Suprapubic skin (tissue), 4 donors: ENCODE measurements at regions not wholly inside any gene's neighbourhood (a gene's known extent, or its start where the extent isn't known, plus 50 kb on each side); places are given as distances from the start of the nearest gene placed in this dataset.

Source experiments
- DNase-seq, 2 donors: peaks; one replicate each; pipeline ENCODE4 v3.0.0-alpha.2; 2019; ENCODE audit warnings: low spot score in 2 of 2
- H3K27ac ChIP-seq: fragments of 200-600 bp; sonication (generic); one replicate; pipeline ENCODE4 v1.5.1; 2019
- H3K27me3 ChIP-seq: fragments of 200-600 bp; sonication (generic); one replicate; pipeline ENCODE4 v1.5.1; 2019
- H3K36me3 ChIP-seq: fragments of 200-600 bp; sonication (generic); one replicate; pipeline ENCODE4 v1.5.1; 2019
- H3K4me1 ChIP-seq: fragments of 200-600 bp; sonication (generic); one replicate; pipeline ENCODE4 v1.5.1; 2019
- H3K4me3 ChIP-seq: fragments of 200-600 bp; sonication (generic); one replicate; pipeline ENCODE4 v1.5.1; 2019; ENCODE audit warnings: mild to moderate bottlenecking
- H3K9me3 ChIP-seq: fragments of 200-600 bp; sonication (generic); one replicate; pipeline ENCODE4 v1.5.1; 2019
- CTCF ChIP-seq, 2 donors: fragments of 200-600 bp in 1 of 2; fragments of 450-650 bp in 1 of 2; sonication (generic) in 1 of 2; IDR thresholded peaks; one replicate each; pipeline ENCODE4 v1.5.1; 2016 to 2019; ENCODE audit warnings: antibody characterized with exemption in 2 of 2, mild to moderate bottlenecking in 1 of 2, moderate library complexity in 1 of 2
- EP300 ChIP-seq: sonication (generic); formaldehyde crosslinking; IDR thresholded peaks from one replicate; pipeline ENCODE4 v1.6.1; 2017; ENCODE audit warnings: antibody characterized with exemption
- POLR2A ChIP-seq, 2 donors: fragments of 450-650 bp; IDR thresholded peaks; one replicate each; pipeline ENCODE4 v1.6.1; 2017; ENCODE audit warnings: antibody characterized with exemption in 2 of 2, mild to moderate bottlenecking in 2 of 2, moderate library complexity in 2 of 2
- POLR2AphosphoS5 ChIP-seq, 3 donors: sonication (generic); formaldehyde crosslinking; IDR thresholded peaks; one replicate each; pipeline ENCODE4 v1.6.1; 2017; ENCODE audit warnings: antibody characterized with exemption in 3 of 3
- WGBS: methylation state at CpG from one replicate; pipeline ENCODE4 v1.1.5; 2018; 5-methylcytosine and 5-hydroxymethylcytosine counted together

- no peak for TF ChIP-seq POLR2AphosphoS5 (IDR thresholded peaks at IDR 0.05)
- TF ChIP-seq EP300: no peak
- TF ChIP-seq POLR2A (IDR thresholded peaks at IDR 0.05): no peak
- TF ChIP-seq CTCF (IDR thresholded peaks at IDR 0.05): no peak
- no peaks in the 10 kb centered on the region for H3K27me3 ChIP-seq
- no peaks in the 10 kb centered on the region for H3K36me3 ChIP-seq
- H3K27ac ChIP-seq: no peak overlapping the region
- no peak overlapping the region for H3K4me3 ChIP-seq
- H3K4me1 ChIP-seq: no peaks in the 10 kb centered on the region
- WGBS: 84% methylated on average over 2 of the region's 2 CpGs
- no peaks in the 10 kb centered on the region for H3K9me3 ChIP-seq
- DNase-seq: no peak
These were observed 568.3 kb downstream of the KIF20B start for GRCh38 chr10:90269699-90270098.

- DNase-seq: no peak
- TF ChIP-seq CTCF (IDR thresholded peaks at IDR 0.05): no peak
- no peak for TF ChIP-seq POLR2A (IDR thresholded peaks at IDR 0.05)
- no peak for TF ChIP-seq POLR2AphosphoS5 (IDR thresholded peaks at IDR 0.05)
- TF ChIP-seq EP300: no peak
- no peaks in the 10 kb centered on the region for H3K4me1 ChIP-seq
- H3K9me3 ChIP-seq: no peaks in the 10 kb centered on the region
- WGBS: 72% methylated on average over 5 of the region's 5 CpGs
- no peaks in the 10 kb centered on the region for H3K27me3 ChIP-seq
- H3K27ac ChIP-seq: no peak overlapping the region
- H3K36me3 ChIP-seq: no peaks in the 10 kb centered on the region
- no peak overlapping the region for H3K4me3 ChIP-seq
These were observed 573.5 kb downstream of the KIF20B start for GRCh38 chr10:90274721-90275468.

- 72% methylated on average over 4 of the region's 4 CpGs for WGBS
- no peaks in the 10 kb centered on the region for H3K9me3 ChIP-seq
- no peak overlapping the region for H3K27ac ChIP-seq
- H3K4me1 ChIP-seq: no peaks in the 10 kb centered on the region
- no peak for DNase-seq
- H3K4me3 ChIP-seq: no peak overlapping the region
- no peaks in the 10 kb centered on the region for H3K36me3 ChIP-seq
- no peak for TF ChIP-seq POLR2A (IDR thresholded peaks at IDR 0.05)
- H3K27me3 ChIP-seq: no peaks in the 10 kb centered on the region
These were observed 575.6 kb downstream of the KIF20B start for GRCh38 chr10:90276894-90277475.

GRCh38 chr10:90286406-90286805, 571.4 kb downstream of the HTR7 start:
- Histone ChIP-seq H3K4me1 (no peaks in the 10 kb centered on the region), H3K36me3 (no peaks in the 10 kb centered on the region), H3K27ac (no peak overlapping the region), H3K9me3 (no peaks in the 10 kb centered on the region), H3K27me3 (no peaks in the 10 kb centered on the region), H3K4me3 (no peak overlapping the region)
- TF ChIP-seq EP300: no peak
- TF ChIP-seq POLR2AphosphoS5 (IDR thresholded peaks at IDR 0.05): no peak
- no peak for TF ChIP-seq CTCF (IDR thresholded peaks at IDR 0.05)
- TF ChIP-seq POLR2A (IDR thresholded peaks at IDR 0.05): no peak
- DNase-seq: no peak
- WGBS: 92% methylated on average over 2 of the region's 2 CpGs

GRCh38 chr10:90286941-90287340, 570.9 kb downstream of the HTR7 start:
- no peaks in the 10 kb centered on the region for H3K27me3 ChIP-seq
- H3K36me3 ChIP-seq: no peaks in the 10 kb centered on the region
- TF ChIP-seq EP300 (no peak), POLR2AphosphoS5 (IDR thresholded peaks at IDR 0.05) (no peak), CTCF (IDR thresholded peaks at IDR 0.05) (no peak), POLR2A (IDR thresholded peaks at IDR 0.05) (no peak)
- H3K4me3 ChIP-seq: no peak overlapping the region
- no peaks in the 10 kb centered on the region for H3K4me1 ChIP-seq
- 92% methylated on average over 1 of the region's 1 CpG for WGBS
- no peak for DNase-seq
- H3K27ac ChIP-seq: no peak overlapping the region
- H3K9me3 ChIP-seq: no peaks in the 10 kb centered on the region
